HG03460 (cell line): ENCODE measurements at regions not wholly inside any gene's neighbourhood (a gene's known extent, or its start where the extent isn't known, plus 50 kb on each side); places are given as distances from the start of the nearest gene placed in this dataset.
"Not testable (repeated sequence)": the region's sequence is repeated elsewhere in the genome, so short reads cannot be mapped to it uniquely, and the experiment has no call there.

Experiments
- ATAC-seq: cut with Tn5 transposase; IDR thresholded peaks from one replicate; pipeline ENCODE4 v1.9.1; 2021; ENCODE audit not compliant: unreplicated experiment

DNA sequence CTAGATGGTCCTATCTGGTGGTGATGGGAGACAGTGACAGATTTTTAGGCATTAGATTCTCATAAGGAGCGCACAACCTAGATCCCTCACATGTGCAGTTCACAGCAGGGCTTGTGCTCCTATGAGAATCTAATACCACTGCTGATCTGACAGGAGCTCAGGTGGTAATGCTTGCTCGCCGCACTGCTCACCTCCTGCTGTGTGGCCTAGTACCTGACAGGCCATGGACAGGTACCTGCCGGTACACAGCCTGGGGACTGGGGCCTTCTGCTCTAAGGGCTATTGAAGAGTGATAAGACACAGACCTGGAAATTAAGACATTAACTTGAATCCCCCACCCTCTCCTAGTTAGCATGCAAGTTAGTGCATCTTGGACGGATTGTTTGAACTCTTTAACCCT lies 64.4 kb downstream of the KLRB1 start:
- ATAC-seq, result not testable (repeated sequence)

GRCh38 chr12:9542827-9543226 lies 64.9 kb downstream of the KLRB1 start:
- not testable (repeated sequence) for ATAC-seq

DNA sequence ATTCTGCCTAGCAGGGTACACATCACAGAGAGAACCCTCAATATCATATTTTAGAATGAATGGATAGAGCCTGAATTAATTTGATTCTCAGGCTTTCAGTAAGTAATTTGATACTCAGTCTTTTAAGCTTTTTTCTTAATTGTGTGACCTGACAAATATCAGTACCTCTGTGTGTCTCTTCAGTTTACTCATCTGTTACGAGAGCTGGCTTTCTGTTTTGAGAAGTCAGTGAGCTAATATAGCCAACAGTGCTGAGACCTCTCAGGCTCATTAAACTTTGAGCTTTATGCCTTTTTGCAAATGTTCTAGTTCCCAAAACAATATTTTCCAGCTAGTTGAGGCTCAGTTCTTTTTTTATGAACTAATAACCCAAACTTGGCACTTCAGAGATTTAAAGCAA lies 91.8 kb downstream of the KLRB1 start:
- not testable (repeated sequence) for ATAC-seq

GRCh38 chr12:9512695-9513094 lies 95.0 kb downstream of the KLRB1 start:
- ATAC-seq, result not testable (repeated sequence)

DNA sequence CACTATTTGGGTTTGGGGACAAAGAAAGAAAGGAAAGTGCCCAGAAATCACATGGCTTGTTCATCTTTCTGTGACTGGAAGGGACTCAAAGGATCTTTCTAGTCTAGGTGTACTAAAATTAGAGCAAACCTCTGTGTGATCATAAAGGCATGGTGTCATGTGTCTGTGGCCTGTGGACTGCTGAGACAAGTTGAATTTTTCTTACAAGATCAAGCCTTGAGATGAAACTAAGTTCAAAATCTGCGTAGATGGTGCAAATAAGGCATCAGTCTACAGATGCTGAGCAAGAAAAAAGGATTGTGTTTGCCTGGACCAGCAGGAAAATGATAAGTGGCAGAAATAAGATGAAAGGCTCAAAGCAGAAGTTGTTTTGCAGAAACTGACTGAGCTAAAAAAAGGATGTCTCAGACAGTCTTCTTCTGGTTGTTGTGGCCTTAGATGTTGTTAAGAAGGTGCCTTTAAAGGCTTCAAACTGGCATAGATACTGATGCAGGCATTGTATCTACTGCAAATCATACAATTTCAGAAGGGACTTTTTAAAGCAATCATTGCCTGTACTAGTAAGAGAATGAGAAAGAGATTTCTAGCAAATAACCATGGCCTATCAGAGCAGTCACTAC lies 97.2 kb downstream of the KLRB1 start:
- ATAC-seq, result not testable (repeated sequence)

- no peak for ATAC-seq
These were observed 98.1 kb downstream of the KLRB1 start for GRCh38 chr12:9509464-9510161.

- no peak for ATAC-seq
These were observed 101.0 kb downstream of the KLRB1 start for GRCh38 chr12:9506746-9507145.

GRCh38 chr12:9503384-9503783 lies 104.3 kb downstream of the KLRB1 start:
- not testable (repeated sequence) for ATAC-seq

DNA sequence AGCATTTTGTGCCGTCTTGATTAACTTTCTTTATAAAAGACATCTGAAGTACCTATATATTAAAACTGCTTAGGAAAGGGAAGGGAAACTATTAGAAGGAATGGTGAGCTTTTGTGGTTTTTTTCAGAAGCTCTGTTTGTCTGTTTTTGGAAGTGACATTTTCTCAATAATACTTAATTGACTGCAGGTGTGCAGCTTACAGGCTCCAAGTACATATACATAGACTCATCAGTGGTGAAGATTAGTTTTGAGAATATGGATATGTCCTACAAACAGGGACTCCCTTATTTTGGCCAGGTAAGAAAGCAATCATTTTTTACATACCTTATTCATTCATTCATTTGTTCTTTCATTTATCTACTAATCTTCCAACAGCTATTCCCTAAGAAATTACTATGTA lies 104.9 kb downstream of the KLRB1 start:
- not testable (repeated sequence) for ATAC-seq

DNA sequence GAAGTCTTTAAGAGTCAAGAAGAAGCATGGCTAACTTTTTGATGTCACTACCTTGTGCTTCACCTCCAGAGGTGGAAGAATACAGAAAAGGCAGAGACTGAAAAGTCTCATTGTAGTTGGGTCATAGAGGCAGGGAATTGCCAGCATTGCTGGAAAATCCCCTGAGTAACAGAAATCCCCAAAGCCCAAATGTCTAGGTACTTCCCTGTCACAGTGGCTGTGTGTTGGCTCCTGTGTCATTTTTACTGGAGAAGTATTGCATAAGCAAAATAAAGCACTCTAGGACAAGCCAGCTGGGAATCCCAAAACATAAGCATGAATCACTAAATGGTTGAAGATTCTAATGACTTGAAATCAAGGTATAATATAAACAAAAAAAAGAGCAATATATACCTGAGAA lies 114.4 kb downstream of the KLRB1 start:
- not testable (repeated sequence) for ATAC-seq

DNA sequence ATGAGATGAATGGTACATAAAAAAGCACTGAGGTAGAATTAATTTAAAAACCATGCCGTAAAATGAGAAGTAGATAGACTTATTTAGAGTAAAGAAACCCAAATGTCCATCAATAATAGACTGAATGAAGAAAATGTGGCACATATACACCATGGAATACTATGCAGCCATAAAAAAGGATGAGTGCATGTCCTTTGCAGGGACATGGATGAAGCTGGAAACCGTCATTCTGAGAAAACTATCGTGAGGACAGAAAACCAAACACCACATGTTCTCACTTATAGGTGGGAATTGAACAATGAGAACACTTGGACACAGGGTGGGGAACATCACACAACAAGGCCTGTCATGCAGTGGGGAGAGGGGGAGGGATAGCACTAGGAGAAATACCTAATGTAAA lies 126.4 kb downstream of the KLRB1 start:
- not testable (repeated sequence) for ATAC-seq

GRCh38 chr12:9474197-9474596 lies 133.5 kb downstream of the KLRB1 start:
- not testable (repeated sequence) for ATAC-seq

GRCh38 chr12:9473638-9474037 lies 134.1 kb downstream of the KLRB1 start:
- ATAC-seq, result not testable (repeated sequence)

DNA sequence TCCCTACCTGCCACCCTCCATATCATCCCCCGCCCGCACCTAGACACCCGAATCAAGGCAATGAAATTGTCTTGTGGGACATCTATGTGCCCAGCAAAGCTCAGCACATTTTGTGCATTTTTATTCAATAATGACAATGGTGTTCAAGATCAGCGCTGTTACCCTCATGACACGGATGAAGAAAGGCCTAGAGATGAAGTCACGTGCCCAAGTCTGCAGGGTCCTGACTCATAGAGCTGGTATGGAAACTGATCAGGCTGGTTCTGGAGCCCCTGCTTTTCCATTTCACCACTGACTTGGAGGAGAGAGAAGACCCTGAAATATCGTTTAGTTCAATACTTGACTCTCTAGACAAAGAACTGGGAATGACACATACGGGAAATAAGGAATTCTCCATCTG lies 136.2 kb downstream of the KLRB1 start:
- ATAC-seq, result not testable (repeated sequence)

GRCh38 chr12:9470367-9470766 lies 137.3 kb downstream of the KLRB1 start:
- not testable (repeated sequence) for ATAC-seq

GRCh38 chr12:9469956-9470355 lies 137.8 kb downstream of the KLRB1 start:
- not testable (repeated sequence) for ATAC-seq

GRCh38 chr12:9469463-9469862 lies 138.3 kb downstream of the KLRB1 start:
- not testable (repeated sequence) for ATAC-seq

DNA sequence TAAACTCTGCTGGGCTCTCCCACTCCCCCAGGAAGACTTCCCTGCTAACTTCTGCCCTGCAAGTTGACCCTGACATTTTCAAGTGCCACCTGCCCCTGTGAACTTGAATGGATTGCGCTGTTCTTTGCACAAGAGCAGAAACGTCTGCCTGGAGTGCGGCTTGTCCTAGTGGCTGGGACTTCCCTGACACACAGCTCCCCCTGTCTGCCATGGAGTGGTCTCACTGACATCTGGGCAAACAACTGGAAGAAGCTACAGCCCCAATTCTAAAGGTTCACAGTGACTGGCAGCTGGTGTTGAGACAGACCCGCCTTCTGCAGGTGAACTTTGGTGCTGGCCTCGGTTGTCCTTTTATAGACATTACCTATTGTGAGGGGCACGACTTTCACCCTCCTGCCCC lies 138.7 kb downstream of the KLRB1 start:
- ATAC-seq, result not testable (repeated sequence)

- not testable (repeated sequence) for ATAC-seq
These were observed 139.6 kb downstream of the KLRB1 start for GRCh38 chr12:9468144-9468543.

DNA sequence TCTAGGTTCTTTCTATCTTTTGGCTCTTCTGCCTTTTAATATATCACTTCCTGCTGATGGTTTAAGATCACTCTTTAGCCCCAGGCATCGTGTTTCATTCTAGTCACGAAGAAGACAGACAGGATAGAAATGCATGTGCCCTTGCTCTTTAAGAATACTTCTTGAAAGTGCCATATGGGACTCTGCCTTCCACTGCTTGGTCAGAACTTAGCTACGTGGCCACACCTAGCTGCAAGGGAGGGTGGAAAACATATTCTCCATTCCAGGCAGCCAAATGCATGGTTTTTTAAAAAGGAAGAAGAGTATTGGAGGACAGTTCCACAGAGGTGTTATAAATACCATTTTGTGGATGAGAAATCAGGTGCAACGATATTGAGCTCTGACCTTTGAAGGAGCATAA lies 143.3 kb downstream of the KLRB1 start:
- ATAC-seq, result no peak

DNA sequence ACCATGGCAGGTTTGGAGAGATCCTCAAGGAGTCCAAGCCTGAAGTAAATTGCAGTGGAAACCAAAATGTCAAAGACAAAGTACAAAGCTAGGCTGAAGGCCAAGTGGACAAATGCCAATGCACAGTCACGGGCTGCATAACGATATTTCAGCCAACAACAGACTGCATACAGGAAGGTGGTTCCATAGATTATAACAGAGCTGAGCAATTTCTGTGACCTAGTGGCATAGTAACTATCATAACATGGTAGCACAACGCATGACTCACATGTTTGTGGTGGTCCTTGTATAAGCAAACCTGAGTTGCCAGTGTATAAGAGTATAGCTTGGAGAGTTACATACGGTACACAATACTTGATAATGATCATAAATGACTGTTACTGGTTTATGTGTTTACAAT lies 152.2 kb downstream of the KLRB1 start:
- ATAC-seq, result not testable (repeated sequence)

- not testable (repeated sequence) for ATAC-seq
These were observed 153.7 kb downstream of the KLRB1 start for GRCh38 chr12:9454021-9454420.
